ENCODE measurements at regions not wholly inside any gene's neighbourhood (a gene's known extent, or its start where the extent isn't known, plus 50 kb on each side); places are given as distances from the start of the nearest gene placed in this dataset.

DNA sequence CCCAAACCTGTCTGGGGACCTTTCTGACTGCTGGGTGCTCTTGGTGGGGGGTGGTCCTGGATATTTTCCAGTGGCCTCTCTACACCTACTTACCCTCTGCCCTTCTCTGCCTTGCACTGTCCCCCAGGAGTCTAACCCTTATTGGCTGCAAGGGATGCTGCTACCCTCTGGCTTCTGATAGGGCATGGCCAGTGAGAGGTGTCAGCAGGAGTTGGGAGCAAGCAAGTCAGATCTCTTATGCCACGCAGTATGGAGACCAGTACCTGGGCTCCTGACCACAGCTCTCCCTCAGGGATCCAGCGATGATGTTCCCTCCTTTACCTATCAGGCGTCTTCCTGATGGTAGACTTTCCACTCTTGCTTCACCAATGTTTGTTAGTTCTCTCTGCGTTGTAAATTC, 373.7 kb downstream of the SOCS6 start:
- no peak overlapping the region for H3K27ac ChIP-seq
- no peak overlapping the region for H3K4me3 ChIP-seq
- no peak for DNase-seq (ENCODE audit: low spot score)
- TF ChIP-seq, protein P1, sequence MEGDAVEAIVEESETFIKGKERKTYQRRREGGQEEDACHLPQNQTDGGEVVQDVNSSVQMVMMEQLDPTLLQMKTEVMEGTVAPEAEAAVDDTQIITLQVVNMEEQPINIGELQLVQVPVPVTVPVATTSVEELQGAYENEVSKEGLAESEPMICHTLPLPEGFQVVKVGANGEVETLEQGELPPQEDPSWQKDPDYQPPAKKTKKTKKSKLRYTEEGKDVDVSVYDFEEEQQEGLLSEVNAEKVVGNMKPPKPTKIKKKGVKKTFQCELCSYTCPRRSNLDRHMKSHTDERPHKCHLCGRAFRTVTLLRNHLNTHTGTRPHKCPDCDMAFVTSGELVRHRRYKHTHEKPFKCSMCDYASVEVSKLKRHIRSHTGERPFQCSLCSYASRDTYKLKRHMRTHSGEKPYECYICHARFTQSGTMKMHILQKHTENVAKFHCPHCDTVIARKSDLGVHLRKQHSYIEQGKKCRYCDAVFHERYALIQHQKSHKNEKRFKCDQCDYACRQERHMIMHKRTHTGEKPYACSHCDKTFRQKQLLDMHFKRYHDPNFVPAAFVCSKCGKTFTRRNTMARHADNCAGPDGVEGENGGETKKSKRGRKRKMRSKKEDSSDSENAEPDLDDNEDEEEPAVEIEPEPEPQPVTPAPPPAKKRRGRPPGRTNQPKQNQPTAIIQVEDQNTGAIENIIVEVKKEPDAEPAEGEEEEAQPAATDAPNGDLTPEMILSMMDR (IDR thresholded peaks at IDR 0.05) = no peak

DNA sequence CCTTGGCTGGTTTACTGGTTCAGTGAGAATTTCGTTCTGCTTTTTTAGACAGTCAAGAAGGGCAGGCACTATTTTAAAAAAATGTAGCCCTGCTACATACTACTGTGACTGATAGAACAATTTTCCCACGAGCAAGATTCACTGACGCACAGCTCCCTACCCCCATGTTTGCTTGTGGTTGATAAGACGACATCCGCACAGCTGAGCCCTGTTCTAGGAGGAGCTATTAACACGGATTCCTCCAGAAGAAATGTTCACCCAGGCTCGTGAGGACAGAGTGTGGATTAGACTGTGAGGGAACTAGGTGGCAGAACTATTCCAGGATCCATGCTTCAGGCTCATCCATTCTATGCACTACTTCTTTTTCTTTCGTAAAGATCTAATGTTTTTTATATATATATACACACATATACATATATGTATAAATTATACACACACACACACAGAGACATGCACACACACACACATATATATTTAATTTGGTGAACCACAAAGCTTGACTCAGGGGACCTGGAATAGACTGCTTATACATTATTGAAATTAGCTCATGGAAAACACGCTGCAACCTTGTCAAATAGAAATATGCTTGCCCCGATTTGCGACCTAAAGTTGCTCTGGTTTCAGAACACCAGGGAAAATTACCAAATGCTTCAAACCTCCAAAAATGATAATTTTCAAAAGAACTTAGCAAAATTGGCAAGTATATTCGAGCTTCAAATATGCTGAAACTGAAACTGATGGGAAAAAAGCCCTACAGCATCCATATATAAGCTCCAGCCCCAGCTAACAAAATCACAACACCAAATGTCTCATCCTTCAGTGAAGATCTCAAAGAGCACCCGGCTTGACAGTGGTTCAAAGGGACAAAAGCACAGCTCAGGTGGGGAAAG, 370.4 kb downstream of the SOCS6 start:
- no peak for DNase-seq (ENCODE audit: low spot score)
- TF ChIP-seq, protein P1 (IDR thresholded peaks at IDR 0.05) = no peak
- no peak overlapping the region for H3K27ac ChIP-seq

DNA sequence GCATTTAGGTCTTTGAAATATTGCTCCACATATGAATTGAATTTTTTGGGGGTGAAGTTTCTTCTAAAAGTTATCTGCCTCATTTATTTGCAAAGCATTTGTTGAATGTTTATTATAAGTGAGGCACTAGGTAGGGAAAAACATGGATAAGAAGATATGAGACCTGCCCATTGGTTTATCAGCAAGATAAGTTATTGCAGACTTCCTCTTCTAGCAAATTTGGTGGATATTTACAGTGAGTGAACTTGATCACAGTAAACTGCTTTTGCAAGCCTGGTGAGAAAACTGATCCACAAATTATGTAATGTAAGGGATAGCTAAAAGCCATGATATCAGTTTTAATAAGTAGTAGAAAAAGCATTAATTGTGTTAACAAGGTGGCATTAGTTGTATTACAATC, 364.8 kb downstream of the SOCS6 start:
- no peak overlapping the region for H3K27ac ChIP-seq
- no peak for DNase-seq (ENCODE audit: low spot score)
- H3K4me3 ChIP-seq = no peak overlapping the region
- TF ChIP-seq, protein P1 (IDR thresholded peaks at IDR 0.05) = no peak

More for the DNA sequence above, 370.4 kb downstream of the SOCS6 start:
- H3K4me3 ChIP-seq = peak overlapping the region; percentile 20

DNA sequence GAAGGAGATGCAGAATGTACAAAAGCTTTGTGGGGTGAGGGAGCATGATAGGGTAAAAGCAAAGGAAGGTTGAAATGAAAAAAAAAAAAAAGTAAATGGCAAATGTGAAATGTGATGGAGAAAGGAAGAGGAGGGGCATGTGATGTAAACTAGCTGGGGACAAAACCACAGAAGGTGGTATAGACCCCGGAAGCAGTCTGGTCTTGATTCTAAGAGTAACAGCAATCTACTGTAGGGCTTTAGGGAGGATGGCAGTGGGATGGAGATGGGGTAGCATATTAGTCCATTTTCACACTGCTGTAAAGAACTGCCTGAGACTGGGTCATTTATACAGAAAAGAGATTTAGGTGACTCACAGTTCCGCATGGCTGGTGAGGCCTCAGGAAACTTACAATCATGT, 362.0 kb downstream of the SOCS6 start:
- TF ChIP-seq, protein P1 (IDR thresholded peaks at IDR 0.05) = no peak
- H3K27ac ChIP-seq = no peak overlapping the region
- DNase-seq (ENCODE audit: low spot score) = no peak
- no peak overlapping the region for H3K4me3 ChIP-seq

DNA sequence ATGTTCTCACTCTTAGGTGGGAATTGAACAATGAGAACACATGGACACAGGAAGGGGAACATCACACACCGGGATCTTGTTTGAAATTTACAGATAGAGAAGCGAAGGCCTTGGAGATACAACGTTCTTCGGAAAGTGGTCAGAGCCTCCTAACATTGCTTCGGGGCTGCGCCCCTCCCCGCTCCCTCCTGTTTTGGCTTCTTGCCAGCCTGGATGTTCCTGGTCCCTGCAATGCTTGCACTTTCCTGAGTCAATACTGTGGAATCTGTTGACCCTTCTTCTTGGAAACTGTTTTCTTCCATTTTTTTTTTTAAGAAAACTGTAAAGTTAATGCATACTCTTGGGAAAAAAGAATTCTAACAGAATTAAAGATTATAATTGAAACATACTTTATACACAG, 360.8 kb downstream of the SOCS6 start:
- TF ChIP-seq, protein P1 (IDR thresholded peaks at IDR 0.05) = no peak
- no peak for DNase-seq (ENCODE audit: low spot score)
- H3K4me3 ChIP-seq = no peak overlapping the region
- H3K27ac ChIP-seq = no peak overlapping the region

DNA sequence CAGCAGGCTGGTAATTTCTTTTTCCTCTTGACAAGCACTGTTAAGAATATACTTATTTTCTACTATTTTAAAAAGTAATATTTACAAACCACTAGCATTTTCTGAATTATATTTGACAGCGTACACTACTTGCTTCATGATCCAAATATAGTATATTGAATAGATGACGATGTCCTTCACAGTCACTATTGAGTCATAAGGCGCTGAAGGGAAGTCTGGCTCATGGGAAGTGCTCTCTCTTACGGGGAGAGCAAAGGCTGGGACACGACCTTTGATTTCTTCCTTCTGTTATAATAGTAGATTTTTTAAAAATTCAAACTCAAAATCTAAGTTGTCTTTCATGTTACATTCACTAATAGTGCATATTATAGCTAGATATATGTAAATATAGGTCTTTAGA, 357.1 kb downstream of the SOCS6 start:
- Histone ChIP-seq H3K27ac (no peak overlapping the region), H3K4me3 (no peak overlapping the region)
- no peak for DNase-seq (ENCODE audit: low spot score)
- TF ChIP-seq, protein P1 (IDR thresholded peaks at IDR 0.05) = no peak

DNA sequence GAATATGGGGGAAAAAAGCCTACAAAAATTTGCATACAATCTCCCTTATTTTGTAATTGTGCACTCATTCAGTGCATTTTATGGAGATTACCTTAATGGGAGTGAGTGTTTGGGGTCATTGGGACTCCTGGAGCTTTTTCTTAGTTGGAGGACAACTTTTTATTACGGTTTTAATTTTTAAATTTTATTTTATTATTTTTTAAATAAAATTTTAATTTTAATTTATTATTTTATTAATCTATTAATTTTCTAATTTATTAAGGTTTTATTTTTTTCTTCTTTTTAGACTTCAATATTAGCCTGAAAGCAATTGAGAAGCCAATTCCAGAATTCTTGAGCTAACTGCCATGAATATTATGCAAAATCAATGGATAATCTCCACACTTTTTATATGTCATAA, 355.0 kb downstream of the SOCS6 start:
- TF ChIP-seq, protein P1 (IDR thresholded peaks at IDR 0.05) = no peak
- DNase-seq (ENCODE audit: low spot score) = no peak
- no peak overlapping the region for H3K4me3 ChIP-seq
- no peak overlapping the region for H3K27ac ChIP-seq
